SH-SY5Y (cell line): ENCODE measurements at regions not wholly inside any gene's neighbourhood (a gene's known extent, or its start where the extent isn't known, plus 50 kb on each side); places are given as distances from the start of the nearest gene placed in this dataset.

Experiments
- GATA2 ChIP-seq: IDR thresholded peaks from 2 replicates; pipeline ENCODE4 v1.6.1; 2011; ENCODE audit warnings: mild to moderate bottlenecking, low read depth, low read length
- GATA3 ChIP-seq: IDR thresholded peaks from 2 replicates; pipeline ENCODE4 v1.6.1; 2011; ENCODE audit warnings: low read depth, mild to moderate bottlenecking, low read length, moderate library complexity

GRCh38 chr21:16441789-16442188 lies 712.0 kb downstream of the USP25 start:
- TF ChIP-seq GATA3 (no peak), GATA2 (no peak)
